ENCODE measurements at regions not wholly inside any gene's neighbourhood (a gene's known extent, or its start where the extent isn't known, plus 50 kb on each side); places are given as distances from the start of the nearest gene placed in this dataset.

- Histone ChIP-seq H2BK12ac (ENCODE audit: low read length in 2 of 2) (peak overlapping the region in 1 of 2 experiments; percentile 45), H3K27ac (ENCODE audit: low read length, poor library complexity, severe bottlenecking) (no peak overlapping the region), H3K79me1 (replicated peaks; ENCODE audit: low read length, poor library complexity, severe bottlenecking) (no peaks in the 10 kb centered on the region), H3K23ac (ENCODE audit: low read length in 2 of 2) (peak overlapping the region in 1 of 2 experiments; percentile 5), H4K91ac (ENCODE audit: low read length) (no peak overlapping the region), H3K4me1 (ENCODE audit: control insufficient read depth, insufficient read depth, low read depth, low read length) (peaks cover 7% of the 10 kb centered on the region), H4K8ac (ENCODE audit: low read length) (no peak overlapping the region), H3K4me2 (ENCODE audit: low read length, poor library complexity, severe bottlenecking) (no peak overlapping the region), H2AK5ac (ENCODE audit: low read length, severe bottlenecking) (no peak overlapping the region), H3K14ac (ENCODE audit: low read length in 2 of 2) (peak overlapping the region in 1 of 2 experiments; percentile 48), H3K27me3 (ENCODE audit: control insufficient read depth in 1 of 2, insufficient read depth in 1 of 2, low read length in 2 of 2) (no peaks in the 10 kb centered on the region), H3K9me3 (ENCODE audit: control insufficient read depth, low read length) (peaks cover 5% of the 10 kb centered on the region), H3K9ac (ENCODE audit: low read length) (peak overlapping the region; percentile 59), H2AFZ (ENCODE audit: low read depth, low read length) (no peak overlapping the region), H3K4ac (ENCODE audit: low read depth in 1 of 2, low read length in 2 of 2) (no peak overlapping the region), H3K36me3 (ENCODE audit: control insufficient read depth in 1 of 2, insufficient read depth in 2 of 2, low read depth in 1 of 2, low read length in 2 of 2) (no peaks in the 10 kb centered on the region), H2BK120ac (ENCODE audit: low read depth, low read length) (peak overlapping the region; percentile 29), H3K18ac (ENCODE audit: low read depth in 1 of 2, low read length in 2 of 2) (no peak overlapping the region), H2BK5ac (ENCODE audit: low read depth, low read length, poor library complexity, severe bottlenecking) (no peak overlapping the region), H3K4me3 (ENCODE audit: insufficient read depth in 1 of 2, low read depth in 1 of 2, low read length in 2 of 2) (no peak overlapping the region), H2BK15ac (ENCODE audit: low read depth, poor library complexity, severe bottlenecking) (no peak overlapping the region)
- WGBS = no CpG with 5 or more reads among the region's 2 CpGs
- DNase-seq = peak; percentile 18
These were observed 220.7 kb downstream of the TACR3 start for GRCh38 chr4:103499094-103499493.

- Histone ChIP-seq H3K23ac (ENCODE audit: low read length in 2 of 2) (no peak overlapping the region), H2BK12ac (ENCODE audit: low read length in 2 of 2) (peak overlapping the region in 1 of 2 experiments; percentile 29), H3K36me3 (ENCODE audit: control insufficient read depth in 1 of 2, insufficient read depth in 2 of 2, low read depth in 1 of 2, low read length in 2 of 2) (no peaks in the 10 kb centered on the region), H3K79me1 (replicated peaks; ENCODE audit: low read length, poor library complexity, severe bottlenecking) (no peaks in the 10 kb centered on the region), H3K27me3 (ENCODE audit: control insufficient read depth in 1 of 2, insufficient read depth in 1 of 2, low read length in 2 of 2) (no peaks in the 10 kb centered on the region), H4K91ac (ENCODE audit: low read length) (no peak overlapping the region), H3K18ac (ENCODE audit: low read depth in 1 of 2, low read length in 2 of 2) (peak overlapping the region in 1 of 2 experiments; percentile 68), H2AK5ac (ENCODE audit: low read length, severe bottlenecking) (no peak overlapping the region), H2BK5ac (ENCODE audit: low read depth, low read length, poor library complexity, severe bottlenecking) (no peak overlapping the region), H2BK15ac (ENCODE audit: low read depth, poor library complexity, severe bottlenecking) (no peak overlapping the region), H4K8ac (ENCODE audit: low read length) (no peak overlapping the region), H3K4me2 (ENCODE audit: low read length, poor library complexity, severe bottlenecking) (no peak overlapping the region), H3K4me1 (ENCODE audit: control insufficient read depth, insufficient read depth, low read depth, low read length) (peaks cover 7% of the 10 kb centered on the region), H3K9me3 (ENCODE audit: control insufficient read depth, low read length) (peaks cover 5% of the 10 kb centered on the region), H2AFZ (ENCODE audit: low read depth, low read length) (no peak overlapping the region), H3K4ac (ENCODE audit: low read depth in 1 of 2, low read length in 2 of 2) (no peak overlapping the region), H3K4me3 (ENCODE audit: insufficient read depth in 1 of 2, low read depth in 1 of 2, low read length in 2 of 2) (peak overlapping the region in 1 of 2 experiments; percentile 42), H3K27ac (ENCODE audit: low read length, poor library complexity, severe bottlenecking) (no peak overlapping the region), H2BK120ac (ENCODE audit: low read depth, low read length) (peak overlapping the region; percentile 29), H3K14ac (ENCODE audit: low read length in 2 of 2) (peak overlapping the region in 1 of 2 experiments; percentile 26), H3K9ac (ENCODE audit: low read length) (peak overlapping the region; percentile 59)
- DNase-seq = peak; percentile 90
- WGBS = 43% methylated on average over 8 of the region's 8 CpGs
These were observed 221.4 kb downstream of the TACR3 start for GRCh38 chr4:103498161-103499070.

GRCh38 chr4:103497692-103498091, 222.1 kb downstream of the TACR3 start:
- WGBS = 100% methylated on average over 1 of the region's 1 CpG
- no peaks in the 10 kb centered on the region for H3K79me1 ChIP-seq (replicated peaks; ENCODE audit: low read length, poor library complexity, severe bottlenecking)
- peak overlapping the region in 1 of 2 experiments; percentile 29 for H2BK12ac ChIP-seq (ENCODE audit: low read length in 2 of 2)
- no peak overlapping the region for H2BK15ac ChIP-seq (ENCODE audit: low read depth, poor library complexity, severe bottlenecking)
- H3K14ac ChIP-seq (ENCODE audit: low read length in 2 of 2) = peak overlapping the region in 1 of 2 experiments; percentile 26
- H2BK120ac ChIP-seq (ENCODE audit: low read depth, low read length) = no peak overlapping the region
- no peak overlapping the region for H2BK5ac ChIP-seq (ENCODE audit: low read depth, low read length, poor library complexity, severe bottlenecking)
- no peak overlapping the region for H4K91ac ChIP-seq (ENCODE audit: low read length)
- H3K9ac ChIP-seq (ENCODE audit: low read length) = peak overlapping the region; percentile 59
- peaks cover 7% of the 10 kb centered on the region for H3K4me1 ChIP-seq (ENCODE audit: control insufficient read depth, insufficient read depth, low read depth, low read length)
- H3K9me3 ChIP-seq (ENCODE audit: control insufficient read depth, low read length) = peaks cover 5% of the 10 kb centered on the region
- no peak overlapping the region for H3K4ac ChIP-seq (ENCODE audit: low read depth in 1 of 2, low read length in 2 of 2)
- H4K8ac ChIP-seq (ENCODE audit: low read length) = no peak overlapping the region
- no peak overlapping the region for H3K23ac ChIP-seq (ENCODE audit: low read length in 2 of 2)
- no peaks in the 10 kb centered on the region for H3K27me3 ChIP-seq (ENCODE audit: control insufficient read depth in 1 of 2, insufficient read depth in 1 of 2, low read length in 2 of 2)
- no peaks in the 10 kb centered on the region for H3K36me3 ChIP-seq (ENCODE audit: control insufficient read depth in 1 of 2, insufficient read depth in 2 of 2, low read depth in 1 of 2, low read length in 2 of 2)
- H3K4me2 ChIP-seq (ENCODE audit: low read length, poor library complexity, severe bottlenecking) = no peak overlapping the region
- H2AFZ ChIP-seq (ENCODE audit: low read depth, low read length) = no peak overlapping the region
- H3K4me3 ChIP-seq (ENCODE audit: insufficient read depth in 1 of 2, low read depth in 1 of 2, low read length in 2 of 2) = peak overlapping the region in 1 of 2 experiments; percentile 42
- H3K18ac ChIP-seq (ENCODE audit: low read depth in 1 of 2, low read length in 2 of 2) = peak overlapping the region in 1 of 2 experiments; percentile 68
- DNase-seq = no peak
- H2AK5ac ChIP-seq (ENCODE audit: low read length, severe bottlenecking) = no peak overlapping the region
- H3K27ac ChIP-seq (ENCODE audit: low read length, poor library complexity, severe bottlenecking) = no peak overlapping the region

- Histone ChIP-seq H3K23ac (ENCODE audit: low read length in 2 of 2) (no peak overlapping the region), H3K36me3 (ENCODE audit: control insufficient read depth in 1 of 2, insufficient read depth in 2 of 2, low read depth in 1 of 2, low read length in 2 of 2) (no peaks in the 10 kb centered on the region), H2BK15ac (ENCODE audit: low read depth, poor library complexity, severe bottlenecking) (peak overlapping the region; percentile 15), H3K27me3 (ENCODE audit: control insufficient read depth in 1 of 2, insufficient read depth in 1 of 2, low read length in 2 of 2) (no peaks in the 10 kb centered on the region), H4K8ac (ENCODE audit: low read length) (no peak overlapping the region), H2AK5ac (ENCODE audit: low read length, severe bottlenecking) (peak overlapping the region; percentile 29), H4K91ac (ENCODE audit: low read length) (no peak overlapping the region), H2BK120ac (ENCODE audit: low read depth, low read length) (no peak overlapping the region), H3K14ac (ENCODE audit: low read length in 2 of 2) (no peak overlapping the region), H2BK5ac (ENCODE audit: low read depth, low read length, poor library complexity, severe bottlenecking) (no peak overlapping the region), H3K18ac (ENCODE audit: low read depth in 1 of 2, low read length in 2 of 2) (no peak overlapping the region), H3K4ac (ENCODE audit: low read depth in 1 of 2, low read length in 2 of 2) (no peak overlapping the region), H3K4me3 (ENCODE audit: insufficient read depth in 1 of 2, low read depth in 1 of 2, low read length in 2 of 2) (no peak overlapping the region), H3K9me3 (ENCODE audit: control insufficient read depth, low read length) (peaks cover 5% of the 10 kb centered on the region), H3K79me1 (replicated peaks; ENCODE audit: low read length, poor library complexity, severe bottlenecking) (no peaks in the 10 kb centered on the region), H3K4me1 (ENCODE audit: control insufficient read depth, insufficient read depth, low read depth, low read length) (peaks cover 7% of the 10 kb centered on the region), H2BK12ac (ENCODE audit: low read length in 2 of 2) (peak overlapping the region in 1 of 2 experiments; percentile 15), H3K9ac (ENCODE audit: low read length) (no peak overlapping the region), H3K4me2 (ENCODE audit: low read length, poor library complexity, severe bottlenecking) (no peak overlapping the region), H3K27ac (ENCODE audit: low read length, poor library complexity, severe bottlenecking) (no peak overlapping the region), H2AFZ (ENCODE audit: low read depth, low read length) (no peak overlapping the region)
- no peak for DNase-seq
- WGBS = 96% methylated on average over 5 of the region's 5 CpGs
These were observed 223.0 kb downstream of the TACR3 start for GRCh38 chr4:103496800-103497199.
